ENCODE measurements at regions not wholly inside any gene's neighbourhood (a gene's known extent, or its start where the extent isn't known, plus 50 kb on each side); places are given as distances from the start of the nearest gene placed in this dataset.

DNA sequence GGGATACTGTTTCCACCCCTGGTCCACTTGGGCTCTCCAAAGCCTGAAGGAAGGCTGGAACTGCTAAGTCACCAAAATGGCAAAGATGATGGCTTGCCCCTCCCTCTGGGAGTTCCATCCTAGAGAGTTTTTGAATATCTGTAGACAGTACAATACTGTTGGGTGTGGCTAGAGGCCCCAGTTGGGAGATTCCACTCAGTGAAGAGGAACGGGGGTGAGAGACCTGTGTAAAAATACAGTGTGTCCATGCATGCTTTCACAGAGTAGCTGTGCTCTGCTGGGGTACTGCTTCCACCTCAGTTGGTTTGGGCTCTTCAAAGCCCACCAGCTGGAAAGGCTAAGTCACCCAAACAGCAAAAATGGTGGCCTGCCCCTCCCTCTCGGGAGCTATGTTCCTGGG is 109.8 kb upstream of the APOOL start:
- intact Hi-C loops (cut with DNase I): no loop called here
- H3K9me3 ChIP-seq: no peaks in the 10 kb centered on the region
- H3K4me1 ChIP-seq: no peaks in the 10 kb centered on the region
- ATAC-seq: no peak
- H3K4me3 ChIP-seq: no peak overlapping the region
- FAIRE-seq: no peak
- no peak overlapping the region for H3K27ac ChIP-seq
- DNase-seq: no peak
- peaks cover 0 to 11% (median 0%) of the 10 kb centered on the region in 4 donors for H3K27me3 ChIP-seq
- WGBS, 2 donors: 57 to 74% methylated on average over 2 of the region's 2 CpGs
- TF ChIP-seq, protein P1, sequence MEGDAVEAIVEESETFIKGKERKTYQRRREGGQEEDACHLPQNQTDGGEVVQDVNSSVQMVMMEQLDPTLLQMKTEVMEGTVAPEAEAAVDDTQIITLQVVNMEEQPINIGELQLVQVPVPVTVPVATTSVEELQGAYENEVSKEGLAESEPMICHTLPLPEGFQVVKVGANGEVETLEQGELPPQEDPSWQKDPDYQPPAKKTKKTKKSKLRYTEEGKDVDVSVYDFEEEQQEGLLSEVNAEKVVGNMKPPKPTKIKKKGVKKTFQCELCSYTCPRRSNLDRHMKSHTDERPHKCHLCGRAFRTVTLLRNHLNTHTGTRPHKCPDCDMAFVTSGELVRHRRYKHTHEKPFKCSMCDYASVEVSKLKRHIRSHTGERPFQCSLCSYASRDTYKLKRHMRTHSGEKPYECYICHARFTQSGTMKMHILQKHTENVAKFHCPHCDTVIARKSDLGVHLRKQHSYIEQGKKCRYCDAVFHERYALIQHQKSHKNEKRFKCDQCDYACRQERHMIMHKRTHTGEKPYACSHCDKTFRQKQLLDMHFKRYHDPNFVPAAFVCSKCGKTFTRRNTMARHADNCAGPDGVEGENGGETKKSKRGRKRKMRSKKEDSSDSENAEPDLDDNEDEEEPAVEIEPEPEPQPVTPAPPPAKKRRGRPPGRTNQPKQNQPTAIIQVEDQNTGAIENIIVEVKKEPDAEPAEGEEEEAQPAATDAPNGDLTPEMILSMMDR (IDR thresholded peaks at IDR 0.05): no peak
- H3K36me3 ChIP-seq: no peaks in the 10 kb centered on the region

DNA sequence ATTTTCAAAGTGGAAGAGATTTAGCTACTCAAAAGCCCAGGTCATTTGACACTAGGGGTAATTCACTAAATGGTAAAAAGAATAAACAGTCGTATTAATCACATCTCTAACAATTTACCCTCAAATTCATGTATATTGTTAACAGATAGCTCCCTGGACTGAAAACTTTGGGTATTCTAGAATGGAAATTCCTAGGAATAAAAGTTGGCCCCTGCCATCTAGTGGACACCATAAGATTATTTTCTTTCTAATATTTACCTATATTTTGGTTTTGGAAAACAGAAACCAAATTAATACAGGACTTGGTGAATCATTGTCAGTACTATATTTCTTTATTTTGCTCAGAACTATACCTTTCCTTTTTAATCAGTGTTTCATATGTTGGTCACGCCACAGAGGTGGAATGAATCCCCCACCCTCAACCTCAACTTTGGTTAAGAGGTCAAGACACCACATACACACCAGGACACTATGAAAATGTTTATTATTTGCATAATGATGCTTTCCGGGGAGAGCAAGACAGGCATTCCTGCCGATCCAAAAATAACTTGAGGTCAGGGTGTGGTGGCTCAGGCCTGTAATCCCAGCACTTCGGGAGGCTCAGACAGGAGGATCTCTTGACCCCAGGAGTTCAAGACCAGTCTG is 96.2 kb upstream of the APOOL start:
- TF ChIP-seq, protein P1 (IDR thresholded peaks at IDR 0.05): peak in 1 of 4 donors; percentile 14
- 27 to 43% methylated on average over 5 of the region's 5 CpGs for WGBS, 2 donors
- DNase-seq (no peak), FAIRE-seq (peak; percentile 89), ATAC-seq (no peak)
- peaks cover 0 to 19% (median 0%) of the 10 kb centered on the region in 4 donors for H3K27me3 ChIP-seq
- no peaks in the 10 kb centered on the region for H3K36me3 ChIP-seq
- intact Hi-C loops (cut with DNase I): no loop called here
- no peak overlapping the region for H3K4me3 ChIP-seq
- no peaks in the 10 kb centered on the region for H3K4me1 ChIP-seq
- no peak overlapping the region for H3K27ac ChIP-seq
- H3K9me3 ChIP-seq: no peaks in the 10 kb centered on the region

DNA sequence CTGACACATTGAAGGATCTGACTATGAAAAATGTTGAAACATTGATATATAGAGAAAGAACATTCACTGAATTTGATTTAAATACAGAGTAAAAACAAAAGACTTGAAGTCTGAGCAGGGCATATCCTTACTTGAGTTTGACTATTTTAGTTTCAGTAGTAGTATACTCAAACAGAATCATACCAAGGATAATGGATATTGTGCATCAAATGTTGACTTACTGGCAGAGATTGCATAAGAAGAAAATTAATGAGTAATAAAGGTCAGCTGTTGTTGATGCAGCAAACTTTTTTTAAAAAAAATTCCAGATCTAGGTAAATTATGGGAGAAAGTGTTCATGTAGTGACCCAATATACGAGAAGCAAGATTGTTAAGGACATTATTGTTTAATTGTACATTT is 94.5 kb upstream of the APOOL start:
- WGBS, 2 donors: 20 to 42% methylated on average over 1 of the region's 1 CpG
- Histone ChIP-seq H3K27ac (no peak overlapping the region), H3K9me3 (no peaks in the 10 kb centered on the region), H3K36me3 (no peaks in the 10 kb centered on the region), H3K4me3 (no peak overlapping the region), H3K27me3 (peaks cover 0 to 23% (median 0%) of the 10 kb centered on the region in 4 donors), H3K4me1 (no peaks in the 10 kb centered on the region)
- intact Hi-C loops (cut with DNase I): no loop called here
- ATAC-seq (no peak), FAIRE-seq (no peak), DNase-seq (no peak)
- TF ChIP-seq, protein P1 (IDR thresholded peaks at IDR 0.05): no peak

DNA sequence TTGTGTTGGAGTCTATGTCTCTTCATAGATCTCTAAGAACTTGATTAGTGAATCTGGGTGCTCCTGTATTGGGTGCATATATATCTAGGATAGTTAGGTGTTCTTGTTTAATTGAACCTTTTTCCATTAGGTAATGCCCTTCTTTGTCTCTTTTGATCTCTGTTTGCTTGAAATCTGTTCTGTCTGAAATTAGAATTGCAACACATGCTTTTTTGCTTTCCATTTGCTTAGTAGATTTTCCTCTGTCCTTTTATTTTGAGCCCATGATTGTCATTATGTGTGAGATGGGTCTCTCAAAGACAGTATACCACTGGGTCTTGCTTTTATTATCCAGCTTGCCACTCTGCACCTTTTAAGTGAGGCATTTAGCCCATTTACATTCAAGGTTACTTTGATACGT is 79.1 kb upstream of the APOOL start:
- intact Hi-C loops (cut with DNase I): no loop called here
- WGBS, 2 donors: 19 to 33% methylated on average over 1 of the region's 1 CpG
- peaks cover 0 to 8% (median 0%) of the 10 kb centered on the region in 4 donors for H3K27me3 ChIP-seq
- no peaks in the 10 kb centered on the region for H3K4me1 ChIP-seq
- H3K36me3 ChIP-seq: no peaks in the 10 kb centered on the region
- DNase-seq: no peak
- ATAC-seq: no peak
- no peak for FAIRE-seq
- no peak overlapping the region for H3K4me3 ChIP-seq
- no peaks in the 10 kb centered on the region for H3K9me3 ChIP-seq
- TF ChIP-seq, protein P1 (IDR thresholded peaks at IDR 0.05): no peak
- no peak overlapping the region for H3K27ac ChIP-seq

DNA sequence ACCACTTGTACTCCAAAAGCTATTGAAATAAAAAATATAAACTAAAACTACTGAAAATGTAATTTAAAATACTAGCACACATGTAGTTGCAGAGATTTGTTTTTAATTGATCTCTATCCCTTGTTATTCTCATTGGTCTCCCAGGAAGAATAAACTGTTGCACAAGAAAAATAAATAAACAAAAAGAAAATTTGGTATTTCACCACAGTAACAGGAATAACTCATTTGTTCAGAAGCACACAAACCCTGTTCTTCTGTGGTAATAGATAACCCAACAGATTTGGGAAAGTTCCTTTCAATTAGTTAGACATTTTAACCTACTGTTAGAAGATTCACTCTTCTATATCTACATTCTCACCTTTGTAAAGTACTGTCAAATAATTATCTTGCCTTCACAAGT is 70.9 kb upstream of the APOOL start:
- FAIRE-seq (no peak), ATAC-seq (no peak), DNase-seq (no peak)
- Histone ChIP-seq H3K4me1 (no peaks in the 10 kb centered on the region), H3K36me3 (no peaks in the 10 kb centered on the region), H3K27me3 (peaks cover 0 to 4% (median 0%) of the 10 kb centered on the region in 4 donors), H3K4me3 (no peak overlapping the region), H3K9me3 (no peaks in the 10 kb centered on the region), H3K27ac (no peak overlapping the region)
- TF ChIP-seq, protein P1 (IDR thresholded peaks at IDR 0.05): no peak
- intact Hi-C loops (cut with DNase I): no loop called here
